Cardiac fibroblast (primary cell): ENCODE measurements at regions not wholly inside any gene's neighbourhood (a gene's known extent, or its start where the extent isn't known, plus 50 kb on each side); places are given as distances from the start of the nearest gene placed in this dataset.
"Not testable (repeated sequence)": the region's sequence is repeated elsewhere in the genome, so short reads cannot be mapped to it uniquely, and the experiment has no call there.

Source experiments
- DNase-seq, 2 donors: peaks; one replicate each; pipeline versions ENCODE4 v3.0.0 to v3.0.0-alpha.2; 2010; ENCODE audit warnings: low read depth in 2 of 2
- H3K4me3 ChIP-seq, 2 donors: replicated peaks in 1 of 2; 1 replicate in 1 of 2; 2 replicates in 1 of 2; pipeline ENCODE4 v1.5.1; 2011; ENCODE audit warnings: low read depth in 2 of 2, low read length in 2 of 2, mild to moderate bottlenecking in 2 of 2, moderate library complexity in 1 of 2
- TF ChIP-seq, protein P1 (sequence below): IDR thresholded peaks from one replicate; pipeline ENCODE4 v1.5.1; 2011; ENCODE audit warnings: low read depth, mild to moderate bottlenecking, low read length, inconsistent platforms

GRCh38 chr11:72525466-72525865 lies 91.1 kb upstream of the CLPB start:
- no peak for DNase-seq
- H3K4me3 ChIP-seq, result no peak overlapping the region
- TF ChIP-seq, protein P1, sequence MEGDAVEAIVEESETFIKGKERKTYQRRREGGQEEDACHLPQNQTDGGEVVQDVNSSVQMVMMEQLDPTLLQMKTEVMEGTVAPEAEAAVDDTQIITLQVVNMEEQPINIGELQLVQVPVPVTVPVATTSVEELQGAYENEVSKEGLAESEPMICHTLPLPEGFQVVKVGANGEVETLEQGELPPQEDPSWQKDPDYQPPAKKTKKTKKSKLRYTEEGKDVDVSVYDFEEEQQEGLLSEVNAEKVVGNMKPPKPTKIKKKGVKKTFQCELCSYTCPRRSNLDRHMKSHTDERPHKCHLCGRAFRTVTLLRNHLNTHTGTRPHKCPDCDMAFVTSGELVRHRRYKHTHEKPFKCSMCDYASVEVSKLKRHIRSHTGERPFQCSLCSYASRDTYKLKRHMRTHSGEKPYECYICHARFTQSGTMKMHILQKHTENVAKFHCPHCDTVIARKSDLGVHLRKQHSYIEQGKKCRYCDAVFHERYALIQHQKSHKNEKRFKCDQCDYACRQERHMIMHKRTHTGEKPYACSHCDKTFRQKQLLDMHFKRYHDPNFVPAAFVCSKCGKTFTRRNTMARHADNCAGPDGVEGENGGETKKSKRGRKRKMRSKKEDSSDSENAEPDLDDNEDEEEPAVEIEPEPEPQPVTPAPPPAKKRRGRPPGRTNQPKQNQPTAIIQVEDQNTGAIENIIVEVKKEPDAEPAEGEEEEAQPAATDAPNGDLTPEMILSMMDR, result no peak

DNA sequence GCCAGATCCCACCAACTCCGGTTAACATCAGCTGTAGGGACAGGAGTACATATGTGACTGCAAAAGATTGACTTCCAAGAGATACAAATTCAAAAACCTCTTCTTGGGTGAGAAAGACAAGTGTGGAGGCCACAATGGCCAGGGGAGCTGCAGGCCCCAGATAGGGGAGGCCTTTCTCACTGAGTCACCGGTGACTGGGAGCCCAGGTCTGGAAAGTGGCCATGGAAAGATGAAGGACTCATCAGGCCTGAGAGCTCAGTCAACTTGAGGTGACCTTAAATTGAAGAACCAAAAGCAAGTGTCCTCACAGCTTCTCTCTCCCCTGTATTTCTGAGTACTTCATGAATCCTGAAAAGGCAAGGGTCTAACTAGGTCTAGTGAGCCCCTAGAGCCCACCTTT lies 90.4 kb upstream of the CLPB start:
- no peak overlapping the region for H3K4me3 ChIP-seq
- TF ChIP-seq, protein P1, result no peak
- peak in 1 of 2 donors; percentile 80 for DNase-seq

DNA sequence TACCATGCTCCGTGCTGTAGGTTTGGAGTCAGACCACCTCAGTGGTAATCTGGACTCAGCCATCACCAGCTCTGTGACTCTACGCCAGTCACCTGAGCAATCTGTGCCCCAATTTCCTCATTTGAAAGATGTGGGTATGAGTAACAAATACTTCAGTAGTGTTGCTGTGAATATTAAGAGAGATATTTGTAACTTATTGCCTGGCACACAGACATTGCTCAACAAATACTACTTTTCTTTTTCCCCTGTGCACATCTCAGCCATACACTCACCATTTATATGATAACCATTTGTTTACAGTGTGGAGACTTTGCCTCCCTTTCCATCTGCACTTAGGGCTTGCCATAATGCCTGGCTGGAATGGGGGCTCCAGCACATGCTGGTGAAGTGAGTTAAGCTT lies 89.7 kb upstream of the CLPB start:
- TF ChIP-seq, protein P1, result no peak
- H3K4me3 ChIP-seq, result no peak overlapping the region
- peak in 1 of 2 donors; percentile 11 for DNase-seq

DNA sequence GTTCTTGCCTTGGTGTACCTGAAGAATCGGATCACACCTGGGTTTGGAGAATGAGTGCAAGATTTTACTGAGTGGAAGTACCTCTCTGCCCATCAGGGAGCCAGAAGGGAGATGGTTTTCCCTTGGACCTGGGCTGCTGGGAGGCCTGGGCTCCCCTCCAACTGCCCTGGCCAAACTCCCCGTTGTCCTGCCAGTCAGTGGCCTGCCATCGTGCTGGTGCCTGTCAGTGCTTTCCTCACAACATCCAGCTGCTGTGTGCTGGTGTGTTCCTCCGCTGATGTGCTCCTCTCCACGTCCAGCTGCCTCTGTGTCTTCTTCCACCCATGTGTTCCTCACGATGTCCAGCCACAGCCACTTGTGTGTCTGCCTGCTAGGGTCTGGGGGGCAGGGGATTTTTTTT lies 87.9 kb upstream of the CLPB start:
- DNase-seq, result no peak
- H3K4me3 ChIP-seq, result no peak overlapping the region
- TF ChIP-seq, protein P1, result no peak

GRCh38 chr11:72521664-72522063 lies 87.3 kb upstream of the CLPB start:
- TF ChIP-seq, protein P1, result no peak
- no peak overlapping the region for H3K4me3 ChIP-seq
- no peak for DNase-seq

DNA sequence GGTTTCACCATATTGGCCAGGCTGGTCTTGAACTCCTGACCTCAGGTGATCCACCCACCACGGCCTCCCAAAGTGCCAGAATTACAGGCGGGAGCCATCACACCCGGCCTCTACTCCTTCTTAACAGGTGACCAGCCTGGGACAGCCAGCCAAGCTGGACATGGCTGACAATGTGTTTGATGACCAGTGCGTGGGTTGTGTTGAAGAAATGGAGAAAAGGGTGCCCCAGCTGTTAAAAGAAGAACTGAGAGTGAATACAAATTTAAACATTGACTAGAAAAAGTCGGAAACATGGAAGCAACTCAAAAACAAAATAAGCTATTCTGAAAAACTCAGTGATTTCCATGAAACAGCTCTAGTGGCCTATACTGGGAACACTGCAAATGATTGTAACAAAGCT lies 86.5 kb upstream of the CLPB start:
- H3K4me3 ChIP-seq, result no peak overlapping the region
- TF ChIP-seq, protein P1, result no peak
- no peak for DNase-seq

GRCh38 chr11:72519882-72520281 lies 85.6 kb upstream of the CLPB start:
- H3K4me3 ChIP-seq, DNase-seq: not testable (repeated sequence)
